ENCODE measurements at regions not wholly inside any gene's neighbourhood (a gene's known extent, or its start where the extent isn't known, plus 50 kb on each side); places are given as distances from the start of the nearest gene placed in this dataset.
"Not testable (repeated sequence)": the region's sequence is repeated elsewhere in the genome, so short reads cannot be mapped to it uniquely, and the experiment has no call there.

- TF ChIP-seq, protein P1, sequence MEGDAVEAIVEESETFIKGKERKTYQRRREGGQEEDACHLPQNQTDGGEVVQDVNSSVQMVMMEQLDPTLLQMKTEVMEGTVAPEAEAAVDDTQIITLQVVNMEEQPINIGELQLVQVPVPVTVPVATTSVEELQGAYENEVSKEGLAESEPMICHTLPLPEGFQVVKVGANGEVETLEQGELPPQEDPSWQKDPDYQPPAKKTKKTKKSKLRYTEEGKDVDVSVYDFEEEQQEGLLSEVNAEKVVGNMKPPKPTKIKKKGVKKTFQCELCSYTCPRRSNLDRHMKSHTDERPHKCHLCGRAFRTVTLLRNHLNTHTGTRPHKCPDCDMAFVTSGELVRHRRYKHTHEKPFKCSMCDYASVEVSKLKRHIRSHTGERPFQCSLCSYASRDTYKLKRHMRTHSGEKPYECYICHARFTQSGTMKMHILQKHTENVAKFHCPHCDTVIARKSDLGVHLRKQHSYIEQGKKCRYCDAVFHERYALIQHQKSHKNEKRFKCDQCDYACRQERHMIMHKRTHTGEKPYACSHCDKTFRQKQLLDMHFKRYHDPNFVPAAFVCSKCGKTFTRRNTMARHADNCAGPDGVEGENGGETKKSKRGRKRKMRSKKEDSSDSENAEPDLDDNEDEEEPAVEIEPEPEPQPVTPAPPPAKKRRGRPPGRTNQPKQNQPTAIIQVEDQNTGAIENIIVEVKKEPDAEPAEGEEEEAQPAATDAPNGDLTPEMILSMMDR (IDR thresholded peaks at IDR 0.05; ENCODE audit: borderline replicate concordance, insufficient read depth, low read depth, low read length): no peak
- H3K4me3 ChIP-seq (ENCODE audit: low read depth, low read length): no peak overlapping the region
Measured at GRCh38 chr4:52477191-52477780, 181.8 kb downstream of the USP46 start.

- TF ChIP-seq, protein P1 (IDR thresholded peaks at IDR 0.05; ENCODE audit: borderline replicate concordance, insufficient read depth, low read depth, low read length): no peak
Measured at GRCh38 chr4:52483186-52483890, 175.8 kb downstream of the USP46 start.

DNA sequence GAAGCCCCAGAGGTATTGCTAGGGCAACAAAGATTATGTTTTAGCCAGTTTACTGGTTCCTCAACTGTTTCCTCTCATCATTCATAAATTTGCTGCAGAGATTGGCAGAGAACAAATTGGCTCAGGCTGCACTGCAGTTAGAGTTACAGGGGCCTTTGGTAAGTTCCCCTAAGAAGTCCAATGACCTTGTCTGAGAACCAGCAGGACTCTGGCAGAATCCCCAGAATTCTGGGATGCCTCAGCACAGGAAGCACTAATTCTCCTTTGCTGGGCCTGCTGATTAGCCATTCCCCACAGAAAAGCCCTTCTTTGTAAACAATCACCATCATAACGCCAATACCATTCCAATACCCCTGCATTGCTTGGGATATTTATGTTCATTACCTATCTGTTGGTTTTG lies 151.3 kb downstream of the USP46 start:
- H3K4me3 ChIP-seq (ENCODE audit: low read depth, low read length): no peak overlapping the region
- TF ChIP-seq, protein P1 (IDR thresholded peaks at IDR 0.05; ENCODE audit: borderline replicate concordance, insufficient read depth, low read depth, low read length): no peak

More at GRCh38 chr4:52483186-52483890, 175.8 kb downstream of the USP46 start:
- no peak overlapping the region for H3K4me3 ChIP-seq (ENCODE audit: low read depth, low read length)

- H3K4me3 ChIP-seq (ENCODE audit: low read depth, low read length): no peak overlapping the region
- TF ChIP-seq, protein P1 (IDR thresholded peaks at IDR 0.05; ENCODE audit: borderline replicate concordance, insufficient read depth, low read depth, low read length): no peak
Measured at GRCh38 chr4:52510939-52511565, 148.0 kb downstream of the USP46 start.

DNA sequence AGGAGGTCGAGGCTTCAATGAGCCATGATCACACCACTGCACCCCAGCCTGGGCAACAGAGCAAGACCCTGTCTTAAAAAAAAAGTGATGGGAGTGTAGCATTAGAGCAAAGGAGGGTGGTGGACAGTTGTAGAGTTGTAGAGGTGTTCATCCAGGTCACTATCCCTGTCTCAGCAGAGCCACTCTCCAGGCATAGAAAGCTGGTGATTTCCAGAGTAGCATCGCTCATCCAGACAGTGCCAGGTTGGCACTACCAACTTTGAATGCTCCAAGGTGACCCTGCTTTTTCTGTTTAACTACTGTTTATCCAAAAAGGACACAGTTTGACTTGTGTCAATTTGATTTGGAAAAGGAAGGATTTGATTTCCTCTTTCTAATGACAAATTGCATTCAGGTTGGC lies 147.3 kb downstream of the USP46 start:
- H3K4me3 ChIP-seq (ENCODE audit: low read depth, low read length): no peak overlapping the region
- TF ChIP-seq, protein P1 (IDR thresholded peaks at IDR 0.05; ENCODE audit: borderline replicate concordance, insufficient read depth, low read depth, low read length): no peak

GRCh38 chr4:52512291-52512690 lies 146.8 kb downstream of the USP46 start:
- TF ChIP-seq, protein P1 (IDR thresholded peaks at IDR 0.05; ENCODE audit: borderline replicate concordance, insufficient read depth, low read depth, low read length): no peak
- H3K4me3 ChIP-seq (ENCODE audit: low read depth, low read length): no peak overlapping the region

DNA sequence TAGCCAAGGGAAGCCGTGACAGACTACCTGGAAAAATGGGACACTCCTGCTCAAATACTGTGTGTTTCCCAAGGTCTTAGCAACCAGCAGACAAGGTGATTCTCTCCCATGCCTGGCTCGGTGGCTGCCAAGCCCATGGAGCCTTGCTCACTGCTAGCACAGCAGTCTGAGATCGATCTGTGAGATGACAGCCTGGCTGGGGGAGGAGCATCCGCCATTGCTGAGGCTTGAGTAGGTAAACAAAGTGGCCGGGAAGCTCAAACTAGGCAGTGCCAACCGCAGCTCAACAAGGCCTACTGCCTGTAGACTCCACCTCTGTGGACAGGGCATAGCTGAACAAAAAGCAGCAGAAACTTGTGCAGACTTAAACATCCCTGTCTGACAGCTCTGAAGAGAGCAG lies 137.0 kb downstream of the USP46 start:
- H3K4me3 ChIP-seq (ENCODE audit: low read depth, low read length): not testable (repeated sequence)

Data from GM12875 (cell line).